ENCODE measurements at regions not wholly inside any gene's neighbourhood (a gene's known extent, or its start where the extent isn't known, plus 50 kb on each side); places are given as distances from the start of the nearest gene placed in this dataset.

DNA sequence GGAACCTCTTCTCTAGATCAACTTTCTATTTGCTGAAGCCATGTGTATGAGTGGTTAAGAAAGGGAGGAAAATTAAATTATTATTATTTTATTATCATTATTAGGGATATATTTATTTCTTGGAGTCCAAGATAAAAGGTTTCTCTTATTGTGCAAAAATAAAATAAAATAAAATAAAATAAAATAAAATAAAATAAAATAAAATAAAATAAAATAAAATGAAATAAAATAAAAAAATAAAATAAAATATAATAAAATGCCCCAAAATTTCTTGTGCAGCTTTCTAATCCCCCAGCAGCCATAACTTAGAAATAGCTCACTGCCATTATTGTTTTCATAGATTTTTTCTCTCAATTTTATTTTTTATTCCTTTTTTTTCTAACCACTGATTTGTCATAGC, 526.8 kb downstream of the VGLL3 start:
- TF ChIP-seq, protein P1, sequence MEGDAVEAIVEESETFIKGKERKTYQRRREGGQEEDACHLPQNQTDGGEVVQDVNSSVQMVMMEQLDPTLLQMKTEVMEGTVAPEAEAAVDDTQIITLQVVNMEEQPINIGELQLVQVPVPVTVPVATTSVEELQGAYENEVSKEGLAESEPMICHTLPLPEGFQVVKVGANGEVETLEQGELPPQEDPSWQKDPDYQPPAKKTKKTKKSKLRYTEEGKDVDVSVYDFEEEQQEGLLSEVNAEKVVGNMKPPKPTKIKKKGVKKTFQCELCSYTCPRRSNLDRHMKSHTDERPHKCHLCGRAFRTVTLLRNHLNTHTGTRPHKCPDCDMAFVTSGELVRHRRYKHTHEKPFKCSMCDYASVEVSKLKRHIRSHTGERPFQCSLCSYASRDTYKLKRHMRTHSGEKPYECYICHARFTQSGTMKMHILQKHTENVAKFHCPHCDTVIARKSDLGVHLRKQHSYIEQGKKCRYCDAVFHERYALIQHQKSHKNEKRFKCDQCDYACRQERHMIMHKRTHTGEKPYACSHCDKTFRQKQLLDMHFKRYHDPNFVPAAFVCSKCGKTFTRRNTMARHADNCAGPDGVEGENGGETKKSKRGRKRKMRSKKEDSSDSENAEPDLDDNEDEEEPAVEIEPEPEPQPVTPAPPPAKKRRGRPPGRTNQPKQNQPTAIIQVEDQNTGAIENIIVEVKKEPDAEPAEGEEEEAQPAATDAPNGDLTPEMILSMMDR (IDR thresholded peaks at IDR 0.05; ENCODE audit: low read length) = no peak
- no peak for TF ChIP-seq EZH2phosphoT487 (IDR thresholded peaks at IDR 0.05; ENCODE audit: low read length)
